Activated T-helper 1 cell treated with Interleukin-2 at 50 U/mL for 16 hours (primary cell): ENCODE measurements at regions not wholly inside any gene's neighbourhood (a gene's known extent, or its start where the extent isn't known, plus 50 kb on each side); places are given as distances from the start of the nearest gene placed in this dataset.

Experiments
- DNase-seq: peaks from one replicate; pipeline ENCODE4 v3.0.0-alpha.2; 2020; ENCODE audit warnings: low read depth

- DNase-seq, result no peak
These were observed 211.1 kb downstream of the ANKRD60 start for GRCh38 chr20:58017231-58017969.

DNA sequence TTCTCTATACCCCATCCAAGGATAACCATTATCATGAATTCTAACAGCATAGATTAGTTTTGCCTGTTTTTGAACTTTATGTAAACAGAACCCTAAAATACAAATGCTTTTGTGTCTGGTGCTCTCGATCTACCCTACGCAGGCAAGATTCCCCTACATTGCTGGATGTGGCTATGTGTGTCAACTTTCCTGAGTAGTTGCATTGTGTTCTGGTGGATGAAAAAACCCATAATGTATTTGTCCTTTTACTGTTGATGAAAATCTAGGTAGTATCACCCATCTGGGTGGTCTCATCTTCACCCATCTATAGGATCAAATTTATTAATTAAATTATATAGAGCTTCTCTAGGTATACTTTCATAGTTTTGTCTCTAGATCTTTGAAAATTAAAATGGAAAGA is 211.7 kb downstream of the ANKRD60 start:
- no peak for DNase-seq

- no peak for DNase-seq
These were observed 213.7 kb downstream of the ANKRD60 start for GRCh38 chr20:58014628-58015315.

DNA sequence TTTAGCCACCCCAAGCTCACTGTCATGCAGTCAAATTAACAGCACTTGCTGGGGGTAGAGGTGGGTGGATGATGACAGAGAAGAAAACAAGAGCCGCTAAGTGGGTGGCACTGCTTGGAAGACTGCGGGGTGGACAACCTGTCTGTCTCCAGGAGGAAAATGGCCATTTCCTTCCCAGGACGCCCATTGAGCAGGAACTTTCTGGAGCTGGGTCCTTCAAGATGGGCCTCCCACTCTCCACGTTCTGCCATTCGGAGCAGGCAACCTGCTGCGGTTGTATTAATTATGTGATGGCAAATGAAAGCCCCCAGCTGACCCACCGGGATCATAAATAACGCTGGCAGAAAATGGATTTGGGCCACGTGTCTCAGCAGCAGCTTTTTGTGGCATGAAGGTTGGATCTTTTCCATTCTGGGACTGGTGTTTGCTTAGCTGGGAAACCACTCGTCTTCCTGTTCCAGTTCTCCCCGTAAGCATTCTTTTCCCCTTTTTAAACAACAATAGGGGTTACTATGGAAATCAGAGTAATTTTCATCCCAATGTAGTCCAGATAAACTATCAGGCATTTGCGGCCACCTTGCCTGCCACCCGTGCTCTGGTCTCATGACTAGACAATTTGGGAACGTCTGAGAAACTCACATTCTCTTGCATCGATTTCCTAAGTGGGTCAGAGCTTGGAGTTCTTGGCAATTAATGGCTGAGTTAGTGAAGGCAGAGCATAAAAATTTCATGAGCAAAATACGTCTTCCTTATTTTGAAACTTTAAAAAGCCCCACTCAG is 215.5 kb downstream of the ANKRD60 start:
- DNase-seq, result no peak

DNA sequence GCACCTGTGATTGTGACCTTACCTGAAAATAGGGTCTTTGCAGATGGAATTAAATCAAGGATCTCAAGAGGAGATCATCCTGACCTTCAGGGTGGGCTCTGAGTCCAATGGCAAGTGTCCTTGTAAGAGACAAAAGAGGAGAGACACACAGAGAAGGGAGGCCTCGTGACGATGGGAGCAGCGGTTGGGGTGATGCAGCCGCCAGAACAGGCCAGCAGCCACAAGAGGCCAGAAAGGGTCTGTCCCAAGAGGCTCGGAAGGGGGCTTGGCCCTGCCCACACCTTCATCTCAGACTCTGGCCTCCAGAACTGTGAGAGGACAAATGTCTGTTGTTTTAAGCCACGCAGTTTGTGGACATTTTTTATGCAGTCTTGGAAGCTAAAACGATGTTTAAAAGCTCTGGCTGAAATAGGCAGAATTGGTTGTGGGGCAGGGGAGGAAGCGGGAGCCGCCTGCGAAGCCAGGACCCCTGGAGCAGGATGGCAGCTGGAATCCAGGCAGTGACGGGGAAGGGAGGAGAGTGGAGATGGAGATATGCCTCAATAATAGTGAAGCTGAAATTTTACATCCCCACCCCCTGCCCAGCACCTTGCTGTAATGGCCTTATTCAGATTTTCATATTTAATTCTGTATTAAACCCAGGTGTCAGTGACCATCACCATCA is 216.4 kb downstream of the ANKRD60 start:
- DNase-seq, result no peak

GRCh38 chr20:58011106-58011946 is 217.1 kb downstream of the ANKRD60 start:
- DNase-seq, result no peak

DNA sequence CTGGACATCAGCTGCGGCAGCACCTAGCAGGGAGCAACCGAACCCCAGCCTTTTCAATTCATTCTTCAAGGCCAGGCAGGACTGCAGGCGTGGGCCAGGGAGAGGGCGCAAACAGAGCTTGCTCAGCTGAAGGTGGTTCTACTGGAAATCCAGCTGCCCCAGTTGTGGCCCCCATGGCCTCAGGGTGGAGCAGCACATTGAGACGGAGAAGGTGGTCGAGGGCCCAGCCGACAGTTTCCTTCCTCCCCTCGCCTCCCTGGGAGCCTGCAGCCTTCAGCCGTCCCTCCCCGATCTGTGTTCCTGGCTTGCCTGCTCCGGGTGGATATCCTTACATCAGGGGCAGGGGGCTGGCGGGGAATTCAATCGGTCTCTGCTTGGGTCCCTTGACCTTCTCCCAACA is 217.8 kb downstream of the ANKRD60 start:
- DNase-seq, result no peak

DNA sequence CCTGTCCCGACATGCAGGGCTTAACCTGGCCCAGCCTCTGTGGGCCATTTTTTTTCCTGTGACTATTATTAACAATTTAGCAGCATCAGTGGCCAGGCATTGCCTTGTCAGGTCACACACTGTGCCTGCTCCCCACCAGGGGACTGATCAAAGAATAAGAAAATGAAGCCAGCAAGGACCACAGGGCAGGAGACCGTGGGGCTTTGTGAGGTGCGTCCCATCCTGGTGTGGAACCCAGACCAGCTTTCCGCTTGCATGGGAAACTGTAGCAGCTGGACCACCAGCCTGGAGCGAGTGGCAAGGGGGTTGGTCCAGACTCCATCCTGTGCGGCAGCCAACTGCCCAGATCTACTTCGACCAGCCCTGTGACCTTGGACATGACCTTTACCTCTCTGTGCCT is 218.3 kb downstream of the ANKRD60 start:
- no peak for DNase-seq

GRCh38 chr20:58008866-58009265 is 219.6 kb downstream of the ANKRD60 start:
- DNase-seq, result no peak

GRCh38 chr20:58008413-58008812 is 220.0 kb downstream of the ANKRD60 start:
- no peak for DNase-seq

DNA sequence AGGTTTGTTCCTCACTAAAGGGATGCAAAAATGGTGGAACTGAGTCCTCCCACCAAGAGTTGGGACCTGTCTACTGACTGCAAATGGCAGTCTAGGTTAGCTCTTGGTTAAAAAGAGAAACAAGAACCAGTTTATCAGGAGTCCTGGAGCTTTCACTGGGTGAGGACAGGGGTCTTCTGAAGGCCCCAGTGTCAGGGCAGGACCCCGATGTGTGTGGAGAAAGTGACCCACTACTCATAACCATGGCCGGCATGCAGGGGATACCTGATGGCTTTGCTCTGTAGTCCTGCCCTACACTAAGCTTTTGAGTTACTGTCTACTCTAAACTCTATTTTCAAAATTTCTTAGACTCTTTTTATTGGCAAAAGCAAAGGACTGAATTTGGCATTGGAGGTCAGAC is 220.5 kb downstream of the ANKRD60 start:
- DNase-seq, result no peak

DNA sequence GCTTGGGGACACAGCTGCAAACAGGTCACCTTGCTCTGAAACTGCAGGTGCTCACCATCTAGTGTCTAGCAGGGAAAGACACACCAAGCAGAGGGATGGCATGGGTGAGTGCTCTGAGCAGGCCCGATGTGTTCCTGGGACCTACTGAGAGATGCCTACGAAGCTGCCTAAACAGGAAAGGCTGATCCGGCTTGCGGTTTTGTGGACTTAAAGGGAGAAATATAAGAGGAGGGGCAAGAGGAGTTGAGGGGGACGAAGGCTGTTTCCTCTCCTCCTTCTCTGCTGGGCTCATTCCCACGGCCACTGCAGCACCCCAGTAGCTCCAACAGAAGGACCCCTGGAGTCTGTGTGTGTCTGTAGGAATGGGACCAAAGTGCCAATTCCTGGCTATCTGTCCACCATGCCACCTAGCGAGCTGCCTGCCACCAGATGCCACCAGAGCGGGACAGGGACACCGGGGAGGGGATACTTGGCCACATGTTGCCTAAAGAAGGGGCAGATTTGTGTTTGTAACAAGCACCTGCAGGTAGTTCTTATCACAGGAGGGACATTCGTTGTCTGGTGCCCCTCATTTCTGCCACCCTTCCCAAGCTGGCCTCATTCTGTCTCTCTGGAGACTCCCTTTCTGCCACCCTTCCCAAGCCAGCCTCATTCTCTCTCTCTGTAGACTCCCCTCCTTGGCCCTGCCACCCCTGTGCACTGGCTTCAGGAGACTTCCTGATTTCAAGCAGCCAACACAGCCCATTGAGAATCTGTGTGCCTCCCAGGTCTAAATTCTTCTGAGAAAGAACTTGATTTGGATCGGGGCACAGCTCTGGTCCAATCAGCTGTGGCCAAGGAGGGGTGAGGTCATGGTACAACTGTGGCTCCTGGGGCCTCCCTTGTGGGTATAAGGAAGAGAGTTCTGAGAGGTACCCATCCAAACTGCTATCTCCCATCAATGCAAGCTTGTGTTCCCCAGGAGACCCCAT is 221.8 kb downstream of the ANKRD60 start:
- DNase-seq, result no peak

GRCh38 chr20:58005581-58006345 is 222.7 kb downstream of the ANKRD60 start:
- DNase-seq, result no peak

DNA sequence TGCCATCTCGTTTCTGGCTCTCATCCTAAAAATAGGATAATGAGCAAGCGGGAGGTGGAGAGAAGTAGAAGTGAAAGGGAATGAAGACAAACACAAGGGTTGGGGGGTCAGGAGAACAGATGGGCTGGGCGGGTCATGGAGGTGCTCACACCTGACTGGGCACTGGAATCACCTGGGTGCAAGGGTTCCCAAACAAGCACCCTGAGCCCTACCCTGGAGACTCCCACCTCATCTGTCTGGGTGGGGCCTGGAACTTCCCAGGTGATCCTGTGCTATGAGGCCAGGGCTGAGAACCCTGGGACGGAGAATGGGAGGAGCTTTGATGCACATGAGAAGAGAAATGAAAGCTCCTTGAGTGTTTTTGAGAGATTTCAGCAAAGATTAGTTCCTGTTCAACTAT is 223.6 kb downstream of the ANKRD60 start:
- no peak for DNase-seq

DNA sequence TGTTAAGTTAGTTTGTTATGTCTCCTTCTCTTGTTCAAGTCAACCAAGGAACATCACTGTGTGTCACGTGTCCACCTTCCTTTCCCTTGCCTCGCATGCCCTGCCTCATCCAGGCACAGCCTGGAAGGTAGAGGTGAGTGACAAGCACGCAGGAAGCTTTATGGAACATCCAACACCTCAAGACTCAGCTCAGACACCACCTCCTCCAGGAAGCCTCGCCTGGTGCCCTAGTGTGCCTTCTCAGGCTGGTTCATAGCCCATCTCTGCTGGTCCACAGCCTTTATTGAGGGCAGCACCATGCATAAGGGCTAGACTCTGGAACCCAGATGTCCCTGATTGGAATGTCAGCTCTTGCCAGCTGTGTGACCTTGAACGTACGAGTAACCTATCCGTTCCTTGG is 224.3 kb downstream of the ANKRD60 start:
- no peak for DNase-seq

DNA sequence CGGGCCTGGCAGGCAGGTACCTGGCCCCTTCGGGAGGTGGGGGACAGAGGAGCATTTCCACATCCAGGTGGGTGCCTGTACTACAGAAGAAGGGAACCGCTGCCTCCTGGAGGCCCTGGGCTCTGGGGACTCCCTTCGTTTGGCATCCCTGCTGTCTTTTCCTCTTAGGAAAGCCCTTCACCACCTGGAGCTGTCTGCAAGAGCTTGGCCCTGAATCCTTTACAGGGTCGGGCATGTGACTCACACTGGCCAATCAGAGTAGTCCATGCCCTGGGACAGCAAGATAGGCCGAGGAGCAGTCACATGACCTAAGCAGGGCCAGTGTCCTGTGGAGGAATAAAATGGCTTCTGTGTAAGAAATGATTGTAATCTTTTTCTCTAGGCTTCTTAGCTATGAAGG is 224.9 kb downstream of the ANKRD60 start:
- no peak for DNase-seq

DNA sequence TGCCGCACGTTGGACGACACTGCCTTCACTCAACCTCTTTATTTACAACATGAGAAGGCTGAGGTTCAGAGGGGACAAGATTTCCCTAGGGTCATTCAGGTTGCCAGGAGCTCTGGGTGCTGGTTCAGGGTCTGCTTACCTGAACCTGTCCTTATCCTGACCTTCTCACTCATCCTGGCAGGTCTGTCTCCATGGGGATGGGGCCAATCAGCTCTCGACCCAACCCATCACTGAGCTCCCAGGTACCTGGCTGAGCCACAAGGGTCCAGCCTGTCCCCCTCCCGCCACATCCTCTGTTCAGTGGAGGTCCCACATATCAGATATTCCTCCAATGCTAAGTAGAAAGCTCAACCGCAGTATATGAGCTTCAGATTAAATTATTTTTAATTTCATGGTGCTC is 225.6 kb downstream of the ANKRD60 start:
- no peak for DNase-seq

DNA sequence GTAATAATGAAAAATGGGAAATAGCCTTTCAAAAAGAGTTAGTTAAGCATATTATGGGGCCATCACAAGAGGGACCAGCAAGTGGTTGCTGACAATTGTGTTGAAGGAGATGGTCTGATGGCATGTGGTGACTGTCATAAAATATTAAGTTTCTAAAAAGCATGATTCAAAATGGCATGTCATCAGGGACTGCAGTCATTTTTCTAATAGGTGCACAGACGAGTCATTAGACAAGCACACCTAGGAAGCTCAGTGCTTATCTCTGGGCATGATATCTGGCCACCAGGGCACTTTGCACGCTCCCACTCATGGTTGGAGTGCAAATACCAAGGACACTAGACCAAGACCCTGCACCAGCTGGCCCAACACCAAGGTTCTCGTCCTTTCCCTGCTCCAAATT is 226.5 kb downstream of the ANKRD60 start:
- no peak for DNase-seq

DNA sequence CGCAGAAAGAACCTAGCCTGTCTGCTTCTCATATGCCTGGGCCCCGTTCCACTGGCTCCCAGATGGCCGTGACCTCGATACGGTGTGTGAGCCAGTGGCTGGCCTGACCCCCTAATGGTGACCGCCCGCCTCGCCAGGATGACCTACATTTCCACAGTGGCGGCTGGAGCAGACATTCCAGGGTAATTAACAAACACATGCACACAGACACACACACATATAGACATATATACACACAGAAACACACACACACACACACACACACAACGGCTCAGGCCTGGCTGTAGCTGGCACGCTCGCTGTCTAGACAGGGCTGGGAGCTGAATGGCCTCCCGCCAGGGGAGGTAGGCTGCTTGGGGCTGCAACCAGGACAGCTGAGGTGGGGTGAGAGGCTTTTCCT is 227.1 kb downstream of the ANKRD60 start:
- no peak for DNase-seq

DNA sequence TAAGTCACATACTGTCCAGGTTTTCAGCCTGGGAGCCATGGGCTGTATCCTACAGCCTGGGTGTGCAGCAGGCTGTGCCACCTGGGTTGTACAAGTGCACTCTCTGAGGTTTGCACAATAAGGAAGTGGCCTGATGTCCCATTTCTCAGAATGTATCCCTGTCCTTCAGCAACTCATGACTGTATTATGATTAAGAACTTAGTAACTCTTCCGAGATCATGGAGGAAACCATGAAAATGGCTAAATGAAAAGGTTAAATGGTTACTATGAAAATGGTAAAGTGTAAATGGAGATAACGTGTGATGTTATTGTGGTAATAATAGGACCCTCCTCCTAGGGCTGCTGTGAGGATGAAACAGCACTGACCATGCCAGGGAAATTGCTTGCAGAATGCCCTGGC is 227.6 kb downstream of the ANKRD60 start:
- DNase-seq, result no peak
